IPS-20b (cell line): ENCODE measurements at regions not wholly inside any gene's neighbourhood (a gene's known extent, or its start where the extent isn't known, plus 50 kb on each side); places are given as distances from the start of the nearest gene placed in this dataset.
"Not testable (repeated sequence)": the region's sequence is repeated elsewhere in the genome, so short reads cannot be mapped to it uniquely, and the experiment has no call there.

ENCODE experiments used
- H3K27ac ChIP-seq: one replicate; pipeline ENCODE4 v1.5.1; 2013; ENCODE audit warnings: low read length
- H3K27me3 ChIP-seq: 2 replicates; pipeline ENCODE4 v1.6.1; 2013; ENCODE audit warnings: mild to moderate bottlenecking, low read length, inconsistent platforms; ENCODE audit not compliant: insufficient read depth
- H3K36me3 ChIP-seq: 2 replicates; pipeline ENCODE4 v1.6.1; 2013; ENCODE audit warnings: low read depth, mild to moderate bottlenecking, inconsistent platforms, low read length, moderate library complexity; ENCODE audit not compliant: insufficient read depth
- H3K4me1 ChIP-seq: 2 replicates; pipeline ENCODE4 v1.6.1; 2013; ENCODE audit warnings: mild to moderate bottlenecking, control low read depth, inconsistent platforms, low read length, moderate library complexity; ENCODE audit not compliant: insufficient read depth
- H3K4me3 ChIP-seq: 2 replicates; pipeline ENCODE4 v1.5.1; 2013; ENCODE audit warnings: mild to moderate bottlenecking, low read length, inconsistent platforms
- H3K9ac ChIP-seq: 2 replicates; pipeline ENCODE4 v1.6.1; 2013; ENCODE audit warnings: low read depth, mild to moderate bottlenecking, inconsistent platforms, low read length, moderate library complexity
- H3K9me3 ChIP-seq: 2 replicates; pipeline ENCODE4 v1.6.1; 2013; ENCODE audit warnings: mild to moderate bottlenecking, low read depth, low read length, inconsistent platforms; ENCODE audit not compliant: insufficient read depth

- Histone ChIP-seq H3K9me3 (no peaks in the 10 kb centered on the region), H3K4me3 (no peak overlapping the region), H3K27me3 (no peaks in the 10 kb centered on the region), H3K27ac (no peak overlapping the region), H3K36me3 (no peaks in the 10 kb centered on the region), H3K9ac (no peak overlapping the region), H3K4me1 (no peaks in the 10 kb centered on the region; the same call in 1 of the 2 replicates)
Measured at GRCh38 chr12:89205517-89205916, 146.8 kb downstream of the DUSP6 start.

- Histone ChIP-seq H3K9me3 (no peaks in the 10 kb centered on the region), H3K4me1 (no peaks in the 10 kb centered on the region), H3K36me3 (no peaks in the 10 kb centered on the region), H3K27me3 (no peaks in the 10 kb centered on the region), H3K4me3 (no peak overlapping the region), H3K27ac (no peak overlapping the region), H3K9ac (no peak overlapping the region)
Measured at GRCh38 chr12:89203144-89203543, 149.2 kb downstream of the DUSP6 start.

- Histone ChIP-seq H3K4me1 (no peaks in the 10 kb centered on the region), H3K27me3 (no peaks in the 10 kb centered on the region), H3K36me3 (no peaks in the 10 kb centered on the region), H3K9me3 (no peaks in the 10 kb centered on the region), H3K27ac (no peak overlapping the region), H3K4me3 (no peak overlapping the region), H3K9ac (no peak overlapping the region)
Measured at GRCh38 chr12:89200217-89200616, 152.1 kb downstream of the DUSP6 start.

GRCh38 chr12:89195470-89195869 is 156.8 kb downstream of the DUSP6 start:
- Histone ChIP-seq H3K4me3 (no peak overlapping the region), H3K4me1 (no peaks in the 10 kb centered on the region), H3K36me3 (no peaks in the 10 kb centered on the region), H3K27ac (no peak overlapping the region), H3K9me3 (peaks cover 1% of the 10 kb centered on the region), H3K9ac (no peak overlapping the region), H3K27me3 (no peaks in the 10 kb centered on the region)

- H3K9ac ChIP-seq: no peak overlapping the region
- no peak overlapping the region for H3K4me3 ChIP-seq
- no peaks in the 10 kb centered on the region for H3K36me3 ChIP-seq
- peaks cover 8% of the 10 kb centered on the region for H3K9me3 ChIP-seq
- no peaks in the 10 kb centered on the region for H3K4me1 ChIP-seq
- no peak overlapping the region for H3K27ac ChIP-seq
- no peaks in the 10 kb centered on the region for H3K27me3 ChIP-seq
Measured at GRCh38 chr12:89194683-89195082, 157.6 kb downstream of the DUSP6 start.

GRCh38 chr12:89192429-89192828 is 159.9 kb downstream of the DUSP6 start:
- H3K9ac ChIP-seq: no peak overlapping the region
- no peaks in the 10 kb centered on the region for H3K36me3 ChIP-seq
- H3K27me3 ChIP-seq: no peaks in the 10 kb centered on the region
- H3K4me3 ChIP-seq: no peak overlapping the region
- H3K9me3 ChIP-seq: peaks cover 13% of the 10 kb centered on the region
- no peak overlapping the region for H3K27ac ChIP-seq
- no peaks in the 10 kb centered on the region for H3K4me1 ChIP-seq

- H3K36me3 ChIP-seq, H3K4me1 ChIP-seq, H3K9ac ChIP-seq, H3K4me3 ChIP-seq, H3K27me3 ChIP-seq, H3K27ac ChIP-seq: not testable (repeated sequence)
- H3K9me3 ChIP-seq: peaks cover 13% of the 10 kb centered on the region
Measured at GRCh38 chr12:89191597-89191996, 160.7 kb downstream of the DUSP6 start.

GRCh38 chr12:89189448-89189847 is 162.9 kb downstream of the DUSP6 start:
- H3K27ac ChIP-seq: no peak overlapping the region
- H3K36me3 ChIP-seq: no peaks in the 10 kb centered on the region
- no peak overlapping the region for H3K9ac ChIP-seq
- peaks cover 13% of the 10 kb centered on the region for H3K9me3 ChIP-seq
- H3K4me3 ChIP-seq: no peak overlapping the region
- H3K4me1 ChIP-seq: no peaks in the 10 kb centered on the region
- no peaks in the 10 kb centered on the region for H3K27me3 ChIP-seq

GRCh38 chr12:89187507-89187906 is 164.8 kb downstream of the DUSP6 start:
- H3K27me3 ChIP-seq: no peaks in the 10 kb centered on the region
- H3K9ac ChIP-seq: no peak overlapping the region
- peaks cover 13% of the 10 kb centered on the region for H3K9me3 ChIP-seq
- no peak overlapping the region for H3K27ac ChIP-seq
- H3K4me1 ChIP-seq: no peaks in the 10 kb centered on the region
- H3K4me3 ChIP-seq: no peak overlapping the region
- H3K36me3 ChIP-seq: no peaks in the 10 kb centered on the region

GRCh38 chr12:89185889-89186288 is 166.4 kb downstream of the DUSP6 start:
- H3K4me3 ChIP-seq: no peak overlapping the region
- H3K9ac ChIP-seq: no peak overlapping the region
- no peaks in the 10 kb centered on the region for H3K4me1 ChIP-seq
- no peaks in the 10 kb centered on the region for H3K36me3 ChIP-seq
- peaks cover 13% of the 10 kb centered on the region for H3K9me3 ChIP-seq
- no peaks in the 10 kb centered on the region for H3K27me3 ChIP-seq
- H3K27ac ChIP-seq: no peak overlapping the region

- H3K27ac ChIP-seq: no peak overlapping the region
- H3K27me3 ChIP-seq: no peaks in the 10 kb centered on the region
- peaks cover 9% of the 10 kb centered on the region; the same call in 1 of the 2 replicates for H3K9me3 ChIP-seq
- no peaks in the 10 kb centered on the region for H3K4me1 ChIP-seq
- H3K4me3 ChIP-seq: no peak overlapping the region
- no peak overlapping the region for H3K9ac ChIP-seq
- H3K36me3 ChIP-seq: no peaks in the 10 kb centered on the region
Measured at GRCh38 chr12:89185181-89185580, 167.1 kb downstream of the DUSP6 start.

GRCh38 chr12:89183985-89184435 is 168.3 kb downstream of the DUSP6 start:
- H3K27ac ChIP-seq: no peak overlapping the region
- no peak overlapping the region for H3K4me3 ChIP-seq
- no peaks in the 10 kb centered on the region for H3K9me3 ChIP-seq
- H3K9ac ChIP-seq: no peak overlapping the region
- H3K4me1 ChIP-seq: no peaks in the 10 kb centered on the region
- H3K36me3 ChIP-seq: no peaks in the 10 kb centered on the region
- H3K27me3 ChIP-seq: no peaks in the 10 kb centered on the region
